HUDEP-2 (cell line): ENCODE measurements at regions not wholly inside any gene's neighbourhood (a gene's known extent, or its start where the extent isn't known, plus 50 kb on each side); places are given as distances from the start of the nearest gene placed in this dataset.
"Not testable (repeated sequence)": the region's sequence is repeated elsewhere in the genome, so short reads cannot be mapped to it uniquely, and the experiment has no call there.

Experiments used
- DNase-seq, 76 experiments: peaks; one replicate each; lab custom pipeline; 2025; ENCODE audit not compliant: unreplicated experiment in 76 of 76; lab: John Stamatoyannopoulos, UW

GRCh38 chr3:8387571-8387970 lies 114.1 kb upstream of the LMCD1 start:
- no peak for DNase-seq

GRCh38 chr3:8399686-8400085 lies 101.9 kb upstream of the LMCD1 start:
- no peak for DNase-seq

GRCh38 chr3:8400911-8401310 lies 100.7 kb upstream of the LMCD1 start:
- DNase-seq, result no peak

GRCh38 chr3:8403996-8404395 lies 97.6 kb upstream of the LMCD1 start:
- DNase-seq, result no peak

- no peak for DNase-seq
Observed at GRCh38 chr3:8405144-8405543, 96.5 kb upstream of the LMCD1 start.

- DNase-seq, result no peak
Observed at GRCh38 chr3:8406479-8406878, 95.1 kb upstream of the LMCD1 start.

GRCh38 chr3:8413337-8413926 lies 88.2 kb upstream of the LMCD1 start:
- no peak for DNase-seq

- DNase-seq, result peak in 15 of 76 experiments; percentile 4 to 42 (median 10)
Observed at GRCh38 chr3:8416965-8417364, 84.7 kb upstream of the LMCD1 start.

GRCh38 chr3:8420612-8421011 lies 81.0 kb upstream of the LMCD1 start:
- no peak for DNase-seq

- peak in 29 of 76 experiments; percentile 4 to 57 (median 24) for DNase-seq
Observed at GRCh38 chr3:8421267-8421666, 80.4 kb upstream of the LMCD1 start.

GRCh38 chr3:8421711-8422110 lies 79.9 kb upstream of the LMCD1 start:
- no peak for DNase-seq

GRCh38 chr3:8423307-8423706 lies 78.3 kb upstream of the LMCD1 start:
- no peak for DNase-seq

GRCh38 chr3:8424281-8424680 lies 77.3 kb upstream of the LMCD1 start:
- no peak for DNase-seq

GRCh38 chr3:8436661-8437287 lies 64.8 kb upstream of the LMCD1 start:
- no peak for DNase-seq

- peak in 3 of 76 experiments; percentile 2 to 21 (median 6) for DNase-seq
Observed at GRCh38 chr3:8438507-8439079, 63.0 kb upstream of the LMCD1 start.

- not testable (repeated sequence) for DNase-seq
Observed at GRCh38 chr3:8440142-8440541, 61.5 kb upstream of the LMCD1 start.

GRCh38 chr3:8441969-8442559 lies 59.6 kb upstream of the LMCD1 start:
- peak in 7 of 76 experiments; percentile 3 to 25 (median 10) for DNase-seq

GRCh38 chr3:8442993-8443650 lies 58.5 kb upstream of the LMCD1 start:
- DNase-seq, result peak in 20 of 76 experiments; percentile 2 to 66 (median 22)

GRCh38 chr3:8443829-8444791 lies 57.5 kb upstream of the LMCD1 start:
- no peak for DNase-seq

- DNase-seq, result no peak
Observed at GRCh38 chr3:8444883-8445282, 56.7 kb upstream of the LMCD1 start.
